Natural killer cell (primary cell): ENCODE measurements at regions not wholly inside any gene's neighbourhood (a gene's known extent, or its start where the extent isn't known, plus 50 kb on each side); places are given as distances from the start of the nearest gene placed in this dataset.

ENCODE experiments used
- ATAC-seq, 3 donors: fragments of 150-1000 bp in 2 of 3; fragments of 200-7000 bp in 1 of 3; cut with Tn5 transposase; 1 replicate in 1 of 3; 2 replicates in 2 of 3; pipeline ENCODE4 v1.10.0; 2021; ENCODE audit warnings: mild to moderate bottlenecking in 2 of 3, moderate library complexity in 2 of 3
- DNase-seq, 2 donors: peaks; one replicate each; pipeline versions ENCODE4 v3.0.0 to v3.0.0-alpha.2; 2013 to 2021; ENCODE audit warnings: mixed read lengths in 1 of 2
- H3K27ac ChIP-seq: one replicate; pipeline ENCODE4 v1.5.1; 2013; ENCODE audit warnings: mild to moderate bottlenecking, low read length
- H3K27me3 ChIP-seq: one replicate; pipeline ENCODE4 v1.6.1; 2013; ENCODE audit warnings: low read length; ENCODE audit not compliant: control insufficient read depth, insufficient read depth
- H3K36me3 ChIP-seq: one replicate; pipeline ENCODE4 v1.6.1; 2013; ENCODE audit warnings: low read length; ENCODE audit not compliant: control insufficient read depth, insufficient read depth
- H3K4me1 ChIP-seq: one replicate; pipeline ENCODE4 v1.6.1; 2013; ENCODE audit warnings: low read length; ENCODE audit not compliant: control insufficient read depth, insufficient read depth
- H3K4me3 ChIP-seq: one replicate; pipeline ENCODE4 v1.5.1; 2013; ENCODE audit warnings: low read length
- H3K9me3 ChIP-seq: one replicate; pipeline ENCODE4 v1.6.1; 2013; ENCODE audit warnings: low read length; ENCODE audit not compliant: control insufficient read depth, insufficient read depth
- H3K27ac Mint-ChIP-seq, 2 donors: one replicate each; pipeline ENCODE4 v1.8.0; 2022; ENCODE audit warnings: mild to moderate bottlenecking in 2 of 2, mixed read lengths in 2 of 2, moderate library complexity in 1 of 2
- H3K27me3 Mint-ChIP-seq, 2 donors: one replicate each; pipeline ENCODE4 v1.8.0; 2022; ENCODE audit warnings: low read depth in 2 of 2, mixed read lengths in 2 of 2
- H3K36me3 Mint-ChIP-seq: one replicate; pipeline ENCODE4 v1.8.0; 2022; ENCODE audit warnings: mixed read lengths
- H3K4me1 Mint-ChIP-seq, 2 donors: one replicate each; pipeline ENCODE4 v1.8.0; 2022; ENCODE audit warnings: mixed read lengths in 2 of 2
- H3K4me3 Mint-ChIP-seq: one replicate; pipeline ENCODE4 v1.8.0; 2022; ENCODE audit warnings: mild to moderate bottlenecking, moderate library complexity, mixed read lengths
- H3K9me3 Mint-ChIP-seq, 2 donors: one replicate each; pipeline ENCODE4 v1.8.0; 2022; ENCODE audit warnings: mixed read lengths in 2 of 2
- WGBS: methylation state at CpG from one replicate; pipeline ENCODE4 v1.1.7; 2013; ENCODE audit warnings: missing lambda C conversion rate; ENCODE audit not compliant: insufficient coverage; 5-methylcytosine and 5-hydroxymethylcytosine counted together
- intact Hi-C: fragments of 100-400 bp; cut with micrococcal nuclease; formaldehyde crosslinking; loops from one replicate; pipeline ENCODE4 v1.14.2; 2022
- TF ChIP-seq, protein P1 (sequence below): fragments of 200-600 bp; IDR thresholded peaks from one replicate; pipeline ENCODE4 v1.8.0; 2022; ENCODE audit warnings: antibody characterized with exemption

GRCh38 chr16:54718376-54718775, 212.3 kb upstream of the IRX5 start:
- WGBS = 94% methylated on average over 12 of the region's 12 CpGs
- H3K9me3 ChIP-seq = no peaks in the 10 kb centered on the region
- ATAC-seq = no peak
- H3K4me1 ChIP-seq = no peaks in the 10 kb centered on the region
- no peak overlapping the region for H3K4me3 ChIP-seq
- TF ChIP-seq, protein P1, sequence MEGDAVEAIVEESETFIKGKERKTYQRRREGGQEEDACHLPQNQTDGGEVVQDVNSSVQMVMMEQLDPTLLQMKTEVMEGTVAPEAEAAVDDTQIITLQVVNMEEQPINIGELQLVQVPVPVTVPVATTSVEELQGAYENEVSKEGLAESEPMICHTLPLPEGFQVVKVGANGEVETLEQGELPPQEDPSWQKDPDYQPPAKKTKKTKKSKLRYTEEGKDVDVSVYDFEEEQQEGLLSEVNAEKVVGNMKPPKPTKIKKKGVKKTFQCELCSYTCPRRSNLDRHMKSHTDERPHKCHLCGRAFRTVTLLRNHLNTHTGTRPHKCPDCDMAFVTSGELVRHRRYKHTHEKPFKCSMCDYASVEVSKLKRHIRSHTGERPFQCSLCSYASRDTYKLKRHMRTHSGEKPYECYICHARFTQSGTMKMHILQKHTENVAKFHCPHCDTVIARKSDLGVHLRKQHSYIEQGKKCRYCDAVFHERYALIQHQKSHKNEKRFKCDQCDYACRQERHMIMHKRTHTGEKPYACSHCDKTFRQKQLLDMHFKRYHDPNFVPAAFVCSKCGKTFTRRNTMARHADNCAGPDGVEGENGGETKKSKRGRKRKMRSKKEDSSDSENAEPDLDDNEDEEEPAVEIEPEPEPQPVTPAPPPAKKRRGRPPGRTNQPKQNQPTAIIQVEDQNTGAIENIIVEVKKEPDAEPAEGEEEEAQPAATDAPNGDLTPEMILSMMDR = no peak
- Mint-ChIP-seq H3K4me3 (no peak overlapping the region), H3K9me3 (peaks cover 2 to 9% of the 10 kb centered on the region in 2 donors), H3K27ac (no peak overlapping the region), H3K27me3 (no peaks in the 10 kb centered on the region), H3K36me3 (no peaks in the 10 kb centered on the region), H3K4me1 (no peaks in the 10 kb centered on the region)
- no peaks in the 10 kb centered on the region for H3K27me3 ChIP-seq
- H3K27ac ChIP-seq = no peak overlapping the region
- intact Hi-C loops = no loop called here
- H3K36me3 ChIP-seq = no peaks in the 10 kb centered on the region
- DNase-seq = no peak

GRCh38 chr16:54715011-54715410, 215.7 kb upstream of the IRX5 start:
- Mint-ChIP-seq H3K36me3 (no peaks in the 10 kb centered on the region), H3K9me3 (peaks cover 2% of the 10 kb centered on the region in 2 donors), H3K27ac (no peak overlapping the region), H3K4me1 (no peaks in the 10 kb centered on the region), H3K27me3 (no peaks in the 10 kb centered on the region), H3K4me3 (no peak overlapping the region)
- H3K27me3 ChIP-seq = no peaks in the 10 kb centered on the region
- no peak overlapping the region for H3K27ac ChIP-seq
- TF ChIP-seq, protein P1 = no peak
- no peak for DNase-seq
- ATAC-seq = no peak
- H3K4me1 ChIP-seq = no peaks in the 10 kb centered on the region
- no peaks in the 10 kb centered on the region for H3K9me3 ChIP-seq
- H3K4me3 ChIP-seq = no peak overlapping the region
- no peaks in the 10 kb centered on the region for H3K36me3 ChIP-seq
- intact Hi-C loops = no loop called here

DNA sequence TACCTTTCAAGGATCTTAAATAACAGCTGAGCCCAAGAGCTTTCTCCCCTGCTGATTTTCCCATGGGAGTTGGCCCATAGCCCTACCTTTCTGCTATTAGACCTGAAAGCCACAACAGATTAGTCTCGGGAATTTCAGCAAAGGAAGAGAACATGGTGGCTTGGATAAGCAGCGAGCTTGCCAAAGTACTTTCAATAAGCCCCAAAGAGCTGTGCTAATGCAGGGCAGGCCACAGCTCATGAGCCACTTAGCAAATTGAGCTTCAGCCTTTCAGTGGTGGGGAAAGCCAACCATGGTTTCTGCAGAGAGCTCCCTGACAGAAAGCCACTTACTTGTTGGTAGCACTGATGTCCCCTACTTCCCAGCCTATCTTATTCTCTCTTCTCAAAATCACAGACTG, 217.8 kb upstream of the IRX5 start:
- Histone ChIP-seq H3K27ac (no peak overlapping the region), H3K27me3 (no peaks in the 10 kb centered on the region), H3K4me1 (no peaks in the 10 kb centered on the region), H3K9me3 (no peaks in the 10 kb centered on the region), H3K4me3 (no peak overlapping the region), H3K36me3 (no peaks in the 10 kb centered on the region)
- Mint-ChIP-seq H3K4me1 (no peaks in the 10 kb centered on the region), H3K9me3 (peaks cover 2% of the 10 kb centered on the region in 2 donors), H3K4me3 (no peak overlapping the region), H3K27me3 (no peaks in the 10 kb centered on the region), H3K36me3 (no peaks in the 10 kb centered on the region), H3K27ac (no peak overlapping the region)
- no peak for ATAC-seq
- WGBS = 75% methylated on average over 2 of the region's 2 CpGs
- intact Hi-C loops = no loop called here
- DNase-seq = no peak
- TF ChIP-seq, protein P1 = no peak

- no peaks in the 10 kb centered on the region for H3K36me3 Mint-ChIP-seq
- no peaks in the 10 kb centered on the region for H3K9me3 ChIP-seq
- H3K9me3 Mint-ChIP-seq = no peaks in the 10 kb centered on the region
- H3K27ac ChIP-seq = no peak overlapping the region
- DNase-seq (no peak), ATAC-seq (no peak)
- H3K4me1 ChIP-seq = no peaks in the 10 kb centered on the region
- no peaks in the 10 kb centered on the region for H3K4me1 Mint-ChIP-seq
- H3K27me3 Mint-ChIP-seq = no peaks in the 10 kb centered on the region
- WGBS = 85% methylated on average over 1 of the region's 2 CpGs
- H3K36me3 ChIP-seq = no peaks in the 10 kb centered on the region
- intact Hi-C loops = no loop called here
- no peak overlapping the region for H3K4me3 Mint-ChIP-seq
- TF ChIP-seq, protein P1 = no peak
- no peaks in the 10 kb centered on the region for H3K27me3 ChIP-seq
- no peak overlapping the region for H3K4me3 ChIP-seq
- no peak overlapping the region for H3K27ac Mint-ChIP-seq
These were observed 222.9 kb upstream of the IRX5 start for GRCh38 chr16:54707813-54708212.
